HG03442 (cell line): ENCODE measurements at regions not wholly inside any gene's neighbourhood (a gene's known extent, or its start where the extent isn't known, plus 50 kb on each side); places are given as distances from the start of the nearest gene placed in this dataset.
A peak's percentile ranks its signal among the peaks of the same experiment; 100 is the strongest.
"Not testable (repeated sequence)": the region's sequence is repeated elsewhere in the genome, so short reads cannot be mapped to it uniquely, and the experiment has no call there.

Experiments used
- ATAC-seq: cut with Tn5 transposase; IDR thresholded peaks from one replicate; pipeline ENCODE4 v1.9.1; 2021; ENCODE audit warnings: mild to moderate bottlenecking, moderate library complexity; ENCODE audit not compliant: unreplicated experiment

DNA sequence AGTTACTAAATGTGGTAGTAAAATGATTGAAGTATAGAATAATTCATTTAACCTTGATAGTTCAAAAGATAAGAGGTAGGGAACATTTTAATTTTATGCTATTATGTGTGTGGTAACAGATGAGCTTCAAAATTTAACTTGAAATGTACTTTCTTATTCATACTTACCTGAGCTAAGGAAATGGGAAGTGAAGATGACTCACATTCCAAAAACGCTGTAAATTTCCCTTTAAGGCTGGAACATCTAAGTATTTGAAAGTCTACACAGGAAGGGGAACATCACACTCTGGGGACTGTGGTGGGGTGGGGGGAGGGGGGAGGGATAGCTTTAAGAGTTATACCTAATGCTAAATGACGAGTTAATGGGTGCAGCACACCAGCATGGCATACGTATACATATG, 1582.3 kb downstream of the NLGN4Y start:
- ATAC-seq = no peak

DNA sequence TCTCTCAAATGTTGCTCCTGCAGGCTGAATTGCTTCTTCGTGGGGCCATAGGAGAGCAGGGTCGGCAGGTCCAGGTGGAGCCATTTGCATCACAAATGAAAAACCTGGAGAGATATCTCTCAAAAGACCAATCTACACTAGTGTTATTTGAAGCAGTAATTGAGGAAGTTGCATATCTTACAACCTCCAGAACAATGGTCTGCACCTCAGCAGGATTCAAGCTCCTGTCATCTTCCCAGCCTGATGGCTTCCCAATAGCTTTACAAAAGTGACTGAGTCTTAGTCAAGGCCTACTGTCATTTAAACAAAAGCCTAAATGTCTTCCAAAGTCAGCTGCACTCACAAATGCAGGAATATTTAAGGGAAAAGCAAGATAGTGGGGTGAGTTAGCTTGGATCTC, 1584.5 kb downstream of the NLGN4Y start:
- no peak for ATAC-seq

DNA sequence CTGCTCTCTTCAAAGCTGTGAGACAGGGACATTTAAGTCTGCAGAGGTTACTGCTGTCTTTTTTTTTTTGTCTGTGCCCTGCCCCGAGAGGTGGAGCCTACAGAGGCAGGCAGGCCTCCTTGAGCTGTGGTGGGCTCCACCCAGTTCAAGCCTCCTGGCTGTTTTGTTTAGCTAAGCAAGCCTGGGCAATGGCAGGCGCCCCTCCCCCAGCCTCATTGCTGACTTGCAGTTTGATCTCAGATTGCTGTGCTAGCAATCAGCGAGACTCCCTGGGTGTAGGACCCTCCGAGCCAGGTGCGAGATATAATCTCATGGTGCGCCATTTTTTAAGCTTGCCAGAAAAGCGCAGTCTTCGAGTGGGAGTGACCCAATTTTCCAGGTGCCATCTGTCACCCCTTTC, 1595.8 kb downstream of the NLGN4Y start:
- ATAC-seq = not testable (repeated sequence)

DNA sequence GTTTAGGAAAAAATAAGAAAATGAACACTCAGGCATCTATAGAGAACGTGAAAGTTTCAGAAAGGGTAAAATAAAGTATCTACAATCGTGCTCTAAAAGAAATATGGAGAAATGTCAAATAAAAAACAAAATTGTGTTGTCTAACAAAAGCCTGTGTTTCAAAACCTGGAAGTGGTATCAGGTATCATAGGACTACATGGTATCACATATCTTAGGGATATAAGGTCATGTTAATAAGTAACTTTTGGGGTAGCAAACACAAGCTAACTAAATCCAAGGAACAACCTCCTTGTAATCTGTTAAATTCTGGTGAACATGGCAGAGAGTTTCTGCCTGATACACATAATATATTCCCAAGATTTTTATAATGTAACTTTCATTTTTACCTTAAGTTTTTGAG, 1597.7 kb downstream of the NLGN4Y start:
- no peak for ATAC-seq

DNA sequence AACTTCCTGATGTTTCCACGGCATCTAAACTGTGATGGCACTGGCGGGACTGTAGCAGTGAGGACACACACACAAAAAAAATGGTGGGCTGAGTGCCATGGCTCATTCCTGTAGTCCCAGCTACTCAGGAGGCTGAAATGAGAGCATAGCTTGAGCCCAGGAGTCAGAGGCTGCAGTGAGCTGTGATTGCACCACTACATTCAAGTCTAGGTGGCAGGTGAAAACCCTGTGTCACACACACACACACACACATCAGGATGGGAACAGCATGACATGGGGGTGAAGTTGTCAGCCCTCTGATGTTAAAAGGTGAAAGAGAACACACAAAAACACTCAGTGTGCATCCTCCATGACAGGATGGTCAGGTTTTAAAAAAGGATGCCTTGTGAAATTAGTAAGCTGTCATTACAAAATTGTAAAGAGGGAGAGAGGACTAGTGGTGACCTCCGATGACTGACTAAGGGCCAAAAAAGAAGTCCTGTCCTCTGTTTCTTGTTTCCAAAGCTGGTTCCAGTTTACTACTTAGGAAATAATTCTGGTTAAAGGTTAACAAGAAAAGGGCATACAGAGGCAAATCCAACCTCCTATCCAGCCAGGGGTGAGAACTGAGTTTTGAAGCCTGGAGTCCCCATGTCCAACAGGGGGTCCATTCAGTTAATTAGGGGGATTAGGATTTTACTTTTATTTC, 1600.4 kb downstream of the NLGN4Y start:
- no peak for ATAC-seq

DNA sequence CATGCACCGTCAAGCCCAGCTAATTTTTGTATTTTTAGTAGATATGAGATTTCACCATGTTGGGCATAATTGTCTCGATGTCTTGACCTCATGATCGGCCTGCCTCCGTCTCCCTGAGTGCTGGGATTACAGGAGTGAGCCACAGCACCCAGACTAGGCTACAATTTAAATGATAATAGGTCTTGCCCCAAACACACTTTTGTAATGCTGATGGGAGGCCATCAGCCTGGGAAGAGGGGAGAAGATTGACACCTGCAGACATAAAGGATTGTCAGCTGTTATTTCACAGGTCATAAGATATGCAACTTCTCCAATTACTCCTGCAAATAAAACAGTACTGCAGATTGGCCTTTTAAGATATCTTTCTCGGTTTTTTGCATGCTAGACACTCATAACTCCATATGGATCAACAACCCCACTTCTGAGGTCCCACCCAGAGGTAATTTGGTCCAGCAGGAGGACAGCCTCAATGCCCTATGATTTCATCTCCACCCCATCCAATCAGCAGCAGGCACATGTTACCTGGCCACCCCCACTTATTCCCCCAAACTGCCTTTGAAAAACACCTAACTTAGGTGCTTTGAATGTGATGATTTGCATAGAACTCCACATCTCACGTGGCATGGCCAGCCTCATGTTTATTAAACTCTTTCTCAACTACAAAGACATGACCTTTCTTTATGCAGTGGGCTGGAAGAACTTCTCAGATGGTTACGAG, 1612.4 kb downstream of the NLGN4Y start:
- no peak for ATAC-seq

DNA sequence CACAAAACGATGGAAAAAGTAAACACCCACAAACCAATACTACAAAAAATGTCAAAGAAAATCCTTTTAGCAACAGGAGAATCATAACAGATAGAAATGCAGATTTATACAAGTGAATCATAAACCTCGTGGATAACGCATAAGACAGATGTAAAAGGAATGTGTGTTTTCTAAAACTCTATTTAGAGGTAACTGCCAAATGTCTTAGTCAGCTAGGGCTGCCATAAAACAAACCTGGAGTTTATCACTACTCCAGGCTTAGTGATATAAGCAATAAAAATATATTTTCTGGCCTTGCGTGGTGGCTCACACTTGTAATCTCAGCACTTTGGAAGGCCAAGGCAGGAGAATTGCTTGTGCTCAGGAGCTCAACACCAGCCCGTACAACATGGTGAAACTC, 1633.5 kb downstream of the NLGN4Y start:
- ATAC-seq = no peak

GRCh38 chrY:16175740-16176139, 1651.4 kb downstream of the NLGN4Y start:
- peak; percentile 93 for ATAC-seq

GRCh38 chrY:16205482-16205881, 1674.5 kb downstream of the CDY2B start:
- ATAC-seq = not testable (repeated sequence)

GRCh38 chrY:16243322-16243721, 1636.7 kb downstream of the CDY2B start:
- not testable (repeated sequence) for ATAC-seq

DNA sequence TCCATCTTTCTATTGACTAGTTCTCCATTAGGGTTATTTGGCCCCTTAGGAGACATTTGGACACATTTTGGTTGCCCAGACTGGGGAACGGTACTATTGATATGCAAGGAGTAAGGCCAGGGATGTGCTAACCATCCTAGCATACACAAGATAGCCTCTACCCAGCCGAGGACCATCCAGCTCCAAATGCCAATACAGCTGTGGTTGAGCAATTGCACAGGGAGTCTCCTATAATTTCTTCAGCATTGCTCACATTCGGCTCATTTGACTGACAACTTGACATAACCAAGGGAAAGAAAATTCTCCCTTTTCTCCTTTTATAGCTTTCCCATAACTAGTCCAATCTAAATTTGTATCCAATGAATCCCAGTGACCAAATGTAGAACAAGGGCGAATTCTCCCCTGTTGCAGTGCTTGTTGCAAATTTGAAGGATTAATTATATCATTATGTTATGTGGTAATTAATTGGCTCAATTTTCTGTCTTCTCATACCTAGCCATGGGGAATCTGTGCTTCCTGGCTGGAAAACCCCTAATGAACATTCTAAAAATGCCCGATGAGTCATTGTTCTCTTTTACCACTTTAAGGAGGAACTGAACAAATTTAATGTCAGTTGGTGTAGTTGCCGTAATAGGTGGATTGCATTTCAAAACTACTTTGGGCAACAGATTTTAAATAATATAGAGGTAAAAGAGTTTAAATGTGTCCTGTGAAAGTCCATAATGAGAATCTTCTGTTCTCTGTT, 1625.3 kb downstream of the CDY2B start:
- ATAC-seq = not testable (repeated sequence)

DNA sequence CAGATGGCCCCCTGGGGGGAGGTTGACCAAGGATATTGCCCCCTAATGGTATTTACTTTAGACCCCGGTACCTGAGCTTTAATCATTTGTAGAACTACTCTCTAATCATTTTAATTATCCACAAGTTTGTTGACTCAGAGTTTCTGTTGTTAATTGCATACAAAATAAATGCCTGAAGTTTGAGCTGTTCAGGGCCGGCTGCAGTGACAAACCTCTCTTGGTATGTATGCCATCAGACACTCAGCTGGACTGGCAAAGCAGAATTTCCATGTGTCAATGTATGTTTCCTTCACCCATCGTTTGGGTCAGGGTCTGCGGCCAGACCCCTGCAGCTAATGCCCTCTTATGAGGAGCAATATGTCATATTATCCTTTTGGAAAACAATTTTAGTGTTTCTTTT, 1624.2 kb downstream of the CDY2B start:
- ATAC-seq = not testable (repeated sequence)
